Aorta (tissue), 5 donors: ENCODE measurements at regions not wholly inside any gene's neighbourhood (a gene's known extent, or its start where the extent isn't known, plus 50 kb on each side); places are given as distances from the start of the nearest gene placed in this dataset.

Experiments used
- ATAC-seq: fragments of 200-7000 bp; cut with Tn5 transposase; one replicate; pipeline ENCODE4 v1.9.1; 2022; ENCODE audit warnings: moderate library complexity; ENCODE audit not compliant: low FRiP score
- DNase-seq, 2 donors: peaks; one replicate each; pipeline ENCODE4 v3.0.0-alpha.2; 2020
- H3K27ac ChIP-seq, 2 donors: one replicate each; pipeline ENCODE4 v1.5.1; 2013; ENCODE audit warnings: low read length in 2 of 2, mild to moderate bottlenecking in 2 of 2, moderate library complexity in 2 of 2, control low read depth in 1 of 2, inconsistent platforms in 1 of 2, low read depth in 1 of 2
- H3K27me3 ChIP-seq, 2 donors: one replicate each; pipeline ENCODE4 v1.6.1; 2013; ENCODE audit warnings: control low read depth in 1 of 2, low read length in 1 of 2, mild to moderate bottlenecking in 1 of 2, moderate library complexity in 1 of 2; ENCODE audit not compliant: insufficient read depth in 2 of 2, control insufficient read depth in 1 of 2
- H3K36me3 ChIP-seq, 2 donors: one replicate each; pipeline ENCODE4 v1.6.1; 2013; ENCODE audit warnings: control low read depth in 1 of 2, low read length in 1 of 2, mild to moderate bottlenecking in 1 of 2; ENCODE audit not compliant: insufficient read depth in 2 of 2, control insufficient read depth in 1 of 2
- H3K4me1 ChIP-seq, 2 donors: one replicate each; pipeline ENCODE4 v1.6.1; 2013; ENCODE audit warnings: low read length in 2 of 2, control low read depth in 1 of 2, mild to moderate bottlenecking in 1 of 2, moderate library complexity in 1 of 2; ENCODE audit not compliant: insufficient read depth in 2 of 2, control insufficient read depth in 1 of 2
- H3K4me3 ChIP-seq, 2 donors: one replicate each; pipeline ENCODE4 v1.5.1; 2013; ENCODE audit warnings: low read length in 2 of 2, control low read depth in 1 of 2, mild to moderate bottlenecking in 1 of 2
- H3K9me3 ChIP-seq: one replicate; pipeline ENCODE4 v1.6.1; 2013; ENCODE audit warnings: mild to moderate bottlenecking, low read length; ENCODE audit not compliant: control insufficient read depth
- WGBS, 2 donors: extraction: QIAGEN DNeasy Blood & Tissue Kit; methylation state at CpG; one replicate each; pipeline ENCODE4 v1.1.7; 2013; 5-methylcytosine and 5-hydroxymethylcytosine counted together
- intact Hi-C, 2 donors: fragments of 100-400 bp; cut with DNase I; formaldehyde crosslinking; loops; one replicate each; pipeline versions ENCODE4 v1.14.2 to v1.15.0; 2022
- donor health status: healthy with polysubstance abuse.
- donor health status: Bipolar disorder and iron deficiency.
- donor health status: DM: no; HTN: no; CAD: no.
- donor health status: DM: no; HTN: no; CAD: no.
- donor health status: DM: yes; HTN: yes; CAD: no.

DNA sequence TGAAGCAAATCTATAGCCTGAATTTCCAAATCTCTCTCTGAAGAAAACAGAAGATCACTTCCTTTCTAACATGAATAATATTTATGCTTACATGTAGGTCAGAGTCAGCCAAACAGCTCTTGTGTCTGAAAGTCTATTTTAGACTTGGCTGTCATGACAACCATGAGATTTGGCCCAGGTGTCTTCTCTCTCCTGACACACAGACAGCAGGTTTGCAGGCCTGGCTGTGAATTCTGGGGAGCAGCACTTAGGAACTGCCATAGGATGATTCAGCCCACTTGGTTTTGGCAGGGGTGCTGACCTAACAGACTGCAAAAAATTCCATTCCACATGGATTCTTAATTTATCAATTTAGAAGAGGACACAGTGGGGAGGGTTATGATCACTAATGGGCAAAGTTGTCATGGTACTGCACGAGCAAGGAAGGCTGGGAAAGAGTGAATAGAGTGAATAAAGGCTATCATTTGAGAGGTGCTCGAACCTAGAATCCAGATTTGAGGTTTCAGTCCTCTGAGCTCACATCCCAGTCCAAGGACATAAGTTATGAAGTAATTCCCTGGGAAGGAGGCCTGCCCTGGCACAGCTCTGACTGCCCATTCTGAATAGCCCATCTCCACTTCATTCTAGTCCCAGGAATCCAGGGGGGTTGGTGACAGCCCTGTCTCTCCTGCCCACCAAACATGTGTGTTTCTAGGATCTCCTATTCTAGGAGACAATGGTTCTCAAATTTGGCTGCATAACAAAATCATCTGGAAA lies 453.9 kb upstream of the TRIB2 start:
- 28 to 36% methylated on average over 2 of the region's 2 CpGs for WGBS, 2 donors
- Histone ChIP-seq H3K27ac (no peak overlapping the region), H3K4me1 (peaks cover 0 to 5% of the 10 kb centered on the region in 2 donors), H3K9me3 (no peaks in the 10 kb centered on the region), H3K27me3 (no peaks in the 10 kb centered on the region), H3K4me3 (no peak overlapping the region), H3K36me3 (no peaks in the 10 kb centered on the region)
- ATAC-seq (no peak), DNase-seq (no peak)
- intact Hi-C loops: no loop called here

DNA sequence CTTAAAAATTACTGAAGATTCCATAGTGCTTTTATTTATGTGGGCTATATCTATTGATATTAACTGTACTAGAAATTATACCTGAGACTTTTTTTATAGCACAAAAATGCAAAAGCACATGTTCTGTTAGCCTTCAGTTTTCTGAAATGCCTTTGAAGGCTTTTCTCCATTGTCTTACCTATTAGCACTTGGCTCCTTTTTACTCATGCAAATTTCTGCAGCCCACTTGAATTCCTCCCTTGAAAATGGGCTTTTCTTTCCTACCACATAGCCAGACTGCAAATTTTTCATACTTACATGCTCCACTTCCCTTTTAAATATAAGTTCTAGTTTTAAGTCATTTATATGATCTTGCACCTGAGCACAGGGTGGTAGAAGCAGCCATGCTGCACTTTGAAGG lies 453.0 kb upstream of the TRIB2 start:
- no peak overlapping the region for H3K27ac ChIP-seq
- no peak for DNase-seq
- ATAC-seq: no peak

DNA sequence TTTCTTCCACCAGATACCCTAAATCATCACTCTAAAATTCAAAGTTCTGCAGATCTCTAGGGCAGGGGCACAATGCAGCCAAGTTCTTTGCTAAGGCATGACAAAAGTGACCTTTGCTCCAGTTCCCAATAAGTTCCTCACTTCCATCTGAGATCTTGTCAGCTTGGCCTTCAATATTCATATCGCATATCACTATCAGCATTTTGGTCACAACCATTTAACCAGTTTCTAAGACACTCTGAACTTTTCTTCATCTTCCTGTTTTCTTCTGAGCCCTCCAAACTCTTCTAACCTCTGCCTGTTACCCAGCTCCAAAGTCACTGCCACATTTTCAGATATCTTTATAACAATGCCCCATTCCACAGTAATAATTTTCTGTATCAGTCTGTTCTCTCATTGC lies 452.6 kb upstream of the TRIB2 start:
- Histone ChIP-seq H3K4me1 (peaks cover 0 to 5% of the 10 kb centered on the region in 2 donors), H3K4me3 (no peak overlapping the region), H3K27ac (no peak overlapping the region), H3K27me3 (no peaks in the 10 kb centered on the region), H3K9me3 (no peaks in the 10 kb centered on the region), H3K36me3 (no peaks in the 10 kb centered on the region)
- WGBS, 2 donors: 83 to 92% methylated on average over 1 of the region's 1 CpG
- ATAC-seq (no peak), DNase-seq (no peak)
- intact Hi-C loops: no loop called here

More for the DNA sequence above, 453.0 kb upstream of the TRIB2 start:
- no peaks in the 10 kb centered on the region for H3K36me3 ChIP-seq
- no peak overlapping the region for H3K4me3 ChIP-seq
- no peaks in the 10 kb centered on the region for H3K27me3 ChIP-seq
- no peaks in the 10 kb centered on the region for H3K9me3 ChIP-seq
- intact Hi-C loops: no loop called here
- H3K4me1 ChIP-seq: peaks cover 0 to 5% of the 10 kb centered on the region in 2 donors

DNA sequence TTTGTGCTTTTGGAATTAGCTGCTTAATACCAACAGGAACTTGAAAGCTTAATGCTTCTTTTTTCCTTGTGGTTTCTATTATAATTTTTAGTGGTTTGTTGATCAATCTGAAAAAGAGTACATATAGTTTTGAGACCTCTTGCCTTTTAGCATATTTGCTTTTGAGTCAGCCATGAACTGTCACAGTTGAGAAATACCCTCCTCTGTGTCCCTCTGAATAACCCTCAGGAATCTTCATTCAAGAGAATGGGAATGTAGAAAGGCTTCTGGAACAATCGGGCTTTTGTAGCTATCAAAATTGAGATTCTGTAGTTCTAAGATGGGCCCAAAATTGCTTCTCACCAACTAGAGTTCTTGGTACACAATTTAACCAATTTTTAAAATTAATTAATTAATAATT lies 451.1 kb upstream of the TRIB2 start:
- Histone ChIP-seq H3K27me3 (no peaks in the 10 kb centered on the region), H3K27ac (no peak overlapping the region), H3K4me1 (peaks cover 0 to 5% of the 10 kb centered on the region in 2 donors), H3K9me3 (no peaks in the 10 kb centered on the region), H3K36me3 (no peaks in the 10 kb centered on the region), H3K4me3 (no peak overlapping the region)
- ATAC-seq (no peak), DNase-seq (no peak)
- intact Hi-C loops: no loop called here
- WGBS, 2 donors: 95 to 97% methylated on average over 1 of the region's 1 CpG

GRCh38 chr2:12267042-12267441 lies 449.7 kb upstream of the TRIB2 start:
- DNase-seq: no peak
- intact Hi-C loops: no loop called here
- Histone ChIP-seq H3K4me3 (no peak overlapping the region), H3K9me3 (no peaks in the 10 kb centered on the region), H3K36me3 (no peaks in the 10 kb centered on the region), H3K27me3 (no peaks in the 10 kb centered on the region), H3K4me1 (peaks cover 0 to 5% of the 10 kb centered on the region in 2 donors), H3K27ac (no peak overlapping the region)
- ATAC-seq: no peak
- 94% methylated on average over 3 of the region's 3 CpGs for WGBS, 2 donors

DNA sequence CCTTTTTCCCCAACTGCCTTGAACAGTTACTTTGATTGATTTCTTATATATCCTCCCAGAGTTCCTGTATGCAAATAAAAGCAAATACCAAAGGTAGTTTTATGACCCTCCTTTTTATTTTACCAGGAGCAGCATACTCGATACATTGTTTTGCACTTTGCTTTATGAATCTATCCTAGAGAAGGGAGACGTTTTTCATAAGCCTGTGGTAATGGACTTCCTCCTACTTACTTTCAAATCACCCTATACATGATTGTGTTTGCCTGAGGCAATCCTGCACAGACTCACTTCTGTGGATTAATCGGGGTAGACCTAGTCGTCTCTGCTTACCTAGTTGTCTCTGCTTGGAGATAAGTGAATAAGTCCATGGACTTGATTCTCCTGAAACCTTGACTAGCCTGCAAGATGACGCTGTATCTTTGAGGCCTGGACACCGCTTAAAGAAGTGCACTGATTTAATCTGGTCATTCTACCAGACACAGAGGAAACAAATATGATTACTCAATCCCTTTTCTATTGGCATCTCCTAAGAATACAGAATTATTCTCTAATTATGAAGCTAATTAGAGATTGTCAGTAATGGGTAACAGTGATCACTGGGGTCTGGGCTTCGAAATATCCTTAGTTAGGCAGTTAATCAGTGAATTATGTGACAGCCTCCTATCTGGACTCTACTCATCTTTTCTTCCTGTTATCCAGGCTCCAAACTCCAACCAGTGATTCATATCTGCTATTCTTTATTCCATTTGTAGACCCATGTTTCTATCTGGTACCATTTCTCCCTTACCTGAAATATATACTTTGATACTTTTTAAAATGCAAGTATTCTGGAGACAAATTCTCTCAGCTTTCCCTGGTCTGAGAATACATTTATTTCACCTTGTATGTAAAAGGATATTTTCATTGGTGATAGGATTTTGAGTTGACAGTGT lies 447.4 kb upstream of the TRIB2 start:
- DNase-seq (no peak), ATAC-seq (no peak)
- no peaks in the 10 kb centered on the region for H3K27me3 ChIP-seq
- H3K9me3 ChIP-seq: no peaks in the 10 kb centered on the region
- H3K4me3 ChIP-seq: no peak overlapping the region
- H3K4me1 ChIP-seq: no peaks in the 10 kb centered on the region
- no peaks in the 10 kb centered on the region for H3K36me3 ChIP-seq
- 89 to 90% methylated on average over 7 of the region's 7 CpGs for WGBS, 2 donors
- intact Hi-C loops: no loop called here
- no peak overlapping the region for H3K27ac ChIP-seq

GRCh38 chr2:12270876-12271588 lies 445.7 kb upstream of the TRIB2 start:
- no peak for DNase-seq
- ATAC-seq: no peak
- H3K27me3 ChIP-seq: no peaks in the 10 kb centered on the region
- H3K27ac ChIP-seq: no peak overlapping the region
- WGBS, 2 donors: 61 to 77% methylated on average over 4 of the region's 4 CpGs
- no peaks in the 10 kb centered on the region for H3K4me1 ChIP-seq
- no peaks in the 10 kb centered on the region for H3K9me3 ChIP-seq
- H3K36me3 ChIP-seq: no peaks in the 10 kb centered on the region
- intact Hi-C loops: no loop called here
- H3K4me3 ChIP-seq: no peak overlapping the region

- no peaks in the 10 kb centered on the region for H3K9me3 ChIP-seq
- H3K4me1 ChIP-seq: no peaks in the 10 kb centered on the region
- no peak overlapping the region for H3K27ac ChIP-seq
- no peaks in the 10 kb centered on the region for H3K27me3 ChIP-seq
- no peak for DNase-seq
- no peaks in the 10 kb centered on the region for H3K36me3 ChIP-seq
- no peak overlapping the region for H3K4me3 ChIP-seq
- ATAC-seq: no peak
- intact Hi-C loops: no loop called here
- 66 to 75% methylated on average over 1 of the region's 1 CpG for WGBS, 2 donors
Measured at GRCh38 chr2:12271589-12271984, 445.1 kb upstream of the TRIB2 start.
